GM21786 (cell line): ENCODE measurements at regions not wholly inside any gene's neighbourhood (a gene's known extent, or its start where the extent isn't known, plus 50 kb on each side); places are given as distances from the start of the nearest gene placed in this dataset.
"Not testable (repeated sequence)": the region's sequence is repeated elsewhere in the genome, so short reads cannot be mapped to it uniquely, and the experiment has no call there.

Experiments used
- ATAC-seq: cut with Tn5 transposase; IDR thresholded peaks from one replicate; pipeline ENCODE4 v1.9.1; 2021; ENCODE audit not compliant: unreplicated experiment

GRCh38 chr13:52565324-52565723 lies 76.9 kb upstream of the HNRNPA1L2 start:
- peak; percentile 49 for ATAC-seq

- ATAC-seq, result peak; percentile 77
Observed at GRCh38 chr13:52569904-52570602, 72.2 kb upstream of the HNRNPA1L2 start.

- not testable (repeated sequence) for ATAC-seq
Observed at GRCh38 chr13:52571163-52571562, 71.1 kb upstream of the HNRNPA1L2 start.

GRCh38 chr13:52582962-52583361 lies 59.3 kb upstream of the HNRNPA1L2 start:
- peak; percentile 91 for ATAC-seq
